ENCODE measurements at regions not wholly inside any gene's neighbourhood (a gene's known extent, or its start where the extent isn't known, plus 50 kb on each side); places are given as distances from the start of the nearest gene placed in this dataset.

GRCh38 chr2:23019476-23019875 lies 365.5 kb upstream of the KLHL29 start:
- TF ChIP-seq CTCF (IDR thresholded peaks at IDR 0.05; ENCODE audit: low read depth, low read length) (no peak), EZH2phosphoT487 (IDR thresholded peaks at IDR 0.05; ENCODE audit: low read depth) (no peak)
